MM.1S (cell line): ENCODE measurements at regions not wholly inside any gene's neighbourhood (a gene's known extent, or its start where the extent isn't known, plus 50 kb on each side); places are given as distances from the start of the nearest gene placed in this dataset.

Source experiments
- EZH2 ChIP-seq: fragments of 300-600 bp; sonication (generic); optimal IDR thresholded peaks from 2 replicates; pipeline ENCODE3; 2017; ENCODE audit warnings: low read depth, mild to moderate bottlenecking, antibody characterized with exemption, low read length, mixed read lengths
- EZH2phosphoT487 ChIP-seq: fragments of 300-600 bp; sonication (generic); IDR thresholded peaks from 2 replicates; pipeline ENCODE4 v1.6.1; 2018; ENCODE audit warnings: antibody characterized with exemption, low read length
- TF ChIP-seq, protein P1 (sequence below): fragments of 300-600 bp; sonication (generic); IDR thresholded peaks from 2 replicates; pipeline ENCODE4 v1.5.1; 2016; ENCODE audit warnings: antibody characterized with exemption, low read length, mixed read lengths

DNA sequence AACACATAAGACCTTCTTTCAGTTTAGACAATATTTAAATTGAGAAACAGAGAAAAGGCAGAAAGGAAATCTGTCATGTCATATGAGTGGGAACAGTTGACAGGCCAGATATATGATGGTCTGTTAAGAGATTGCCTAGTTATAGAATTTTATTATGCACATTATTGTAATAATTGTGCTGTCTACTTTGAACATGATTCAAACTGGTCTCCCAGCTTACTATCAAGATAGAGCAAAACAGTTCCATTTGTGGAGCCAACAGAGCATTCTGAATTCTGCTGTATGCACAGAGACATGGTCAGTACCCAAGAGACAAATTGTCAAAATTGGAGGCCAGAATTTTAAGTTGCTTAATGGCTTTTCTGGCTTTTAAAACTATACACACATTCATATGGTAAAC, 139.4 kb downstream of the FBXO8 start:
- TF ChIP-seq, protein P1, sequence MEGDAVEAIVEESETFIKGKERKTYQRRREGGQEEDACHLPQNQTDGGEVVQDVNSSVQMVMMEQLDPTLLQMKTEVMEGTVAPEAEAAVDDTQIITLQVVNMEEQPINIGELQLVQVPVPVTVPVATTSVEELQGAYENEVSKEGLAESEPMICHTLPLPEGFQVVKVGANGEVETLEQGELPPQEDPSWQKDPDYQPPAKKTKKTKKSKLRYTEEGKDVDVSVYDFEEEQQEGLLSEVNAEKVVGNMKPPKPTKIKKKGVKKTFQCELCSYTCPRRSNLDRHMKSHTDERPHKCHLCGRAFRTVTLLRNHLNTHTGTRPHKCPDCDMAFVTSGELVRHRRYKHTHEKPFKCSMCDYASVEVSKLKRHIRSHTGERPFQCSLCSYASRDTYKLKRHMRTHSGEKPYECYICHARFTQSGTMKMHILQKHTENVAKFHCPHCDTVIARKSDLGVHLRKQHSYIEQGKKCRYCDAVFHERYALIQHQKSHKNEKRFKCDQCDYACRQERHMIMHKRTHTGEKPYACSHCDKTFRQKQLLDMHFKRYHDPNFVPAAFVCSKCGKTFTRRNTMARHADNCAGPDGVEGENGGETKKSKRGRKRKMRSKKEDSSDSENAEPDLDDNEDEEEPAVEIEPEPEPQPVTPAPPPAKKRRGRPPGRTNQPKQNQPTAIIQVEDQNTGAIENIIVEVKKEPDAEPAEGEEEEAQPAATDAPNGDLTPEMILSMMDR: no peak
- no peak for TF ChIP-seq EZH2
- no peak for TF ChIP-seq EZH2phosphoT487
